ENCODE measurements at regions not wholly inside any gene's neighbourhood (a gene's known extent, or its start where the extent isn't known, plus 50 kb on each side); places are given as distances from the start of the nearest gene placed in this dataset.
A peak's percentile ranks its signal among the peaks of the same experiment; 100 is the strongest.

DNA sequence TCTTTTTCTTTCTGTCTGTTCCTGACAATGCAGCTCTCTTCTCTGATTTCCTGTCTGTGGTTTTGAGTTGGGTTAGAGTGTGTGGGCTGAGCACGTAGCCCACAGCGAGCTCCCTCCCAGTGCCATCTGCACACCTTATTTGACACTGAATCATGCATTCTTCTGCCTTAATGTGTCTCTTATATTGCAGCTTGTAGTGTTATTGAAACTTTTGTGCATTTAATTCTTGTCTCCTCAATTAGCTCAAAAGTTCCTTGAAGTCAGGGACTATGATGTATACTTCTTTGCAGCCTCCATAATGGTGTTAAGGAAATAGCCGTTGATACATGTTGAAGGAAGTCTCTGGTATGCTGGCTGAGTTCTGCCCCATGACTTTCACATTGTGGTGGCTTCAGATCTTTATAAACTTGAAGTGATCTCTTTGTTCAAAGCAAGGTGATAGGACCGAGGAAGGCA is 576.2 kb upstream of the CLINT1 start:
- peak in 1 of 5 donors; percentile 68 for DNase-seq

DNA sequence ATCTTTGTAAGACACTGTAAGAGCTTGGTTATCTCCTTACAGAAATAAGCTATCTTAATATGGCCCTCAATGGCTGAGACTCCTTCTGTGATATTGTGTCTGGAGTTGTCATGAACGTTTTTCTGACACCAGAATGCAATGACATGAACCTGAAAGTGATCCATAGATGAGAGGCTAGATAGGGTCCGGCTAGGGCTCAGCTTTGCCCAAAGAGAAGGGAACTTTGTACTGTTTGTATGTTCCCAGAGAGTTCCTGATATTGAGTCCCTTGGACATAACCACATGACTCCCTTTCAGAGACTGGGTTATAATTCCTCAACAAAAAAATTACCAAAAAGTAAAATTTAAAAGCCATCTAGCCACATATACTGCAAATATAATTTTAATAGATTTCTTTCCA is 575.8 kb upstream of the CLINT1 start:
- DNase-seq: no peak

DNA sequence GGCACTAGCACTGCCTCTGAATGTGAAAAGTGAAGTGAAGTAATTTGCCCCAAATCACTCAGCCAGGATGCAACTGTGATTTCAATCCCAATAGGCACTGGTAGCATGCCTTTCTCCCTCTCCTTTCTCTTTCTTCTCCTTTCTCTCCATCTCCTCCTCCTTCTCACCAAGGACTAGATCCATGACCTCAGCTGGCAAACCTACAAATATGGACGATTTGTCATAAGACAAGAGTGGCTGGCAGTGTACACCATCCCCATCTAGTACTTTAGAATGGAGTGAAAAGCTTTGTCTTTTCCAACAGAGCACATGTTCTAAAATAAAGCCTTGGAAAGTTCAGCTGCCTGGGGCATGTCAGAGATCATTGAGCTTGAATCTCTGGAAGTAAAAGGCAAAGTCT is 574.7 kb upstream of the CLINT1 start:
- DNase-seq: no peak

DNA sequence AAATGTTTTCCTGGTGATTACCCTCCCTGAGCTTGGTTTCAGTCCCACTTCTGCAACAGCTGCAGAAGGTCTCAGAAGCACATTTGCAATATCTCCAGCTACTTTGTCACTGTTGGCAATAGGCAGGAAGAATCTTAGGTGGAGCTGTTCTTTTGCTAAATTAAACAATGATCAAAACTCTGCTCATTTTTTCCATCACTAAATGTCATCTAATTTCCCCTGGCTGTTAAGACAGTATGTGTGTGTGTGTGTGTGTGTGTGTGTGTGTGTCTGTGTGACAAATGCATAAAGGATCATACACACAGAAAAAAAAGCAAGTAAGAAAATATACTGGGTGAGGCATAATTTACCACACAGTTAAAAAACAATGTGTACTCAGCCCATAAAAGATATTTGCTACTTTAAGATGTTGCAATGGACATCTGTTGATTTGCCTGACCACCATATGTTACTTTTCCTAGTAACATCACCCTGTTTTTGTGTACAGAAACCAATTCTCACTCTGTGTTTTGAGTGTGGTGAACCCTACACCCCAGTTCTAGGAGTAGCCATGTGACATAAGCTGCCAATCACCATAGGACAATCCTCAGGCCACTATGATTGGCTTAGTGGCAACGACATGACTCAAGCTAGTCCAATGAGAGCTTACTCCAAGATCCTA is 572.6 kb upstream of the CLINT1 start:
- no peak for DNase-seq

DNA sequence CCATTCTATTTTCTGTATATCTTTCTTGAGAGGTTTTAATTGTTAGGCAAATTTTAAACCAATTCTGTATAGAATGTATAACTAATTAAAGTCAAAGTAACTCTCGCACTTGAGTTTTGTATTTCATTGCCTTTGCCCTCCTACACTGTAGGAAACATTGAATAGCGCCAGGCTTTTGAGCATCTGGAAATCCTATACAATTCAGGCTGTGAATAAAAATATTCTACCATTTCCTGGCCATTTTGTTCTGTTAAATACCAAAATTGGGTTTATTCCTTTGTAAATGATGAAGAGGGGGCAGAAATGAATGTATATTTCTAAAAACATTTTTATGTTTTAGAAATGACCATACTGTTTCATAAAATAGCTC is 571.8 kb upstream of the CLINT1 start:
- DNase-seq: no peak

DNA sequence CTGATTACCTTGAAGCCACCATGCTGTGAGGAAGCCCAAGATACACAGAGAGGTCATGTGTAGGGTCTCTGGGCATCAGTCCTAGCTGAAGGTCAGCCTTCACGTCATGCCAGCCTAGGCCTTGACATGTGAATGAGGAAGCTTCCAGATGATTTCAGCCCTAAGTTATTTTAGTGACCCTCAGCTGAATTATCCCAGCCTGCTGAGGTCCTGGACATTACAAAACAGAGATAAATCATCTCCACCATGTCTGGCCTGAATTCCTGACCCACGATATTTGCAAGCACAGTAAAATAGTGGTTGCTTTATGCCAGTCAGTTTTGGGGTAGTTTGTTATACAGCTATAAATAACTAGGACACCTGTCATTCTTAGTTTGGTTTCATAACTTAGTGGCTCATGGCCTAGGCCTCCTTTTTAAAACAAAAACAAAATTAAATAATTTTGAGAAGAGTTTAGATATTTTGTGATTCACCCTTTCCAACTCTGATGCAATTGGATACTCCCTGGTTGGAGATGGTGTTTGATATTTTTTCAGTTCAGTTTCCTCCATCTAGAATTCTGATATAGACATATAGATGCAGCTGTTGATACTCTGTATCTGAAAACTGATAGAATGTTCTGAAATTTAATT is 571.3 kb upstream of the CLINT1 start:
- no peak for DNase-seq

DNA sequence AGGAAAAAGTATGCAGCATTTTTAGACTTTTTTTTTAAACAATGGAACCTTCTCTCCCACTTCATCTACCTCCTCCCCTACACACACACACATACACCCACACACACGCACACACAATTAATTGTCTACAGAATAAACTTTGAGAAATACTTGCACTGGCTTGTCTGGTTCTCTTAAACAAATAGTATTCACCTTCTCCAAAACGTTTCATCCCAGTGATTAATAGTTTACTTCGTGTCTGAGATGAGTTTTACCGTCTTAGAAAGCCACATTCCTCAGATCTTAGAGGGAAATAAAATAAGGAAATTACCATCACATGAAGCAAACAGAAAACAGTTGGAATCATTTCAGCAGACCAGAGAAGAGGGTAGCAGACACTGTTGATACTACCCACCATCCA is 570.6 kb upstream of the CLINT1 start:
- DNase-seq: no peak

DNA sequence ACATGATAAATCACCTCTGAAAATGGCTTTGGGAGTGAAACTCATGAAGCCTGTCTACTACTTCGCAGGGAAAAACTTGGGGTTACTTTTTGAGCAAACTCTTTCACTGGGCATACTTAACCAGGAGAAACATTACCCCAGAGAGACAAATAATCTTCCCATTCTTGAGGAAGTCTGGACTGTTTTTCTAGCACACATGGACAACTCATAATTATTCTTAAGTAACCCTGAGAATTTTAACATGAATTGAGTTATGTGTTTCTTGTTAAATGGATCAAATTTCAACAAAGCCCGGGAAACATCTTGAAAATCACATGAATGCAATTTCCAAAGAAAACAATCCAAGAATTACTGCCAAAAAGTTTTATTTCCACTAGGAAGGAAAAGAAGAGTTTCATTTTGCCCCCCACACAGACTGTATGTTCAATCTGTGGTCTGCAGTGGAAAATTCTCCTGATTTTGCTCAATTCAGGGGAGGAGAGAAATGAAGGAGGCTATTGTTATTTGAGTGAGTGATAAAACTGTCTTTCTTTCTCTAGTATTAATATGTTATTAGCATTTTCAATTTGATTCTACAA is 564.8 kb upstream of the CLINT1 start:
- no peak for DNase-seq

DNA sequence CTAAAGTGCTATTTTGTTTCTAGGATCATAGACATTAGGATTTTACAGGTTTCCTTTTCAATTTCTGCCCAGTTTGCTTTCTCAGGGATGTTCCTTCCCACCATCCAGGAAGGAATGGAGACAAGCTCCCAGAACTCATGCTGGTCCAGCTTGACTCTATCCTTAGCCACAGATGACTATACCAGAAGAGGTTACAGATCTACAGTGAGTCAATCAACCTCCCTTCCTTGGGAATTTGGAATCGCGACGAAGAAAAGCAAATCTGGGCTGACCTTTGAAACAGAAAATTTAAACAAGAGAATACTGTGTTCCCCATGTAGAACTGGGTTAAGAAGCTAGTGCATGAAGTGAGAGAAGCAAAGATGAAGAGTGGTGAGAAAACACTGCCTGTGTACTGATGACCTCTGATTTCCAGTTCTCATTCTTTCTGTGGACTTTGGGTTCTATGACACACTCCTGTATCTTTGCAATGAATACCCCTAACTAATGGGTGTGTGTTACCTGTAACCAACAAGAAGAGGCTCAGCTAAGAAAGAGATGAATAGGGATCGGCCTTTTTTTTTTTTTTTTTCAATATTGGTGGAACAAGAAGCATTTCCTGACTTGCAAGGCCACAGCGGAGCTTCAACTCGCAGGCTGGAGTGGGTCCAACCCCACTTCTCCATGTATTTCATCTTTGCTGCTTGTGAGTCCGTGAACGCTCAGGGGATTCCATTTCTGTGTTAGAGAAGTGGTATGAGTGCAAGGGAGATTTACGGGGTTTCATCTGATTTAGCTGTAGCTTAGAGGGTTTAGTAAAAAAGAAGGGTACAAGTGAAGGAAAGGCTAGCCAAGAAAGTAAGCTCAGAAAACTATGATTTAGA is 563.9 kb upstream of the CLINT1 start:
- no peak for DNase-seq

DNA sequence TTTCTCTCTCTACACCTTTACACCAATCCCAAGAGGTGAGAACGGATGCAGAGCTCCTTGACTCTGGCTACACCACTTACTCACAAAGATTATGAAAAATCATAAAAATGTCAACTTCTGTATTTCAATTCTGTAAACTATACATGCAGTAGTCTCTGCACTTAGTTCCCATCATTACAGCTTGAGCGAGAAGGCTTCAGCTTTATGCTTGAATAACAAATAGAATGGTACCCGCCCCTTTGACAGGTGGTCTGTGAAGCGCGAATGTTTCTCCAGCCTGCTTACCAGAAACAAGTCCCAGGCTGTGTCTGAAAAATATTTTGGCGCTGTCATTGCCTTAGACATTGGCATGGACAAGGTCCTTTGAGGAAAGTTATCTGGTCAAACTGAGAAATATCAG is 562.4 kb upstream of the CLINT1 start:
- no peak for DNase-seq

DNA sequence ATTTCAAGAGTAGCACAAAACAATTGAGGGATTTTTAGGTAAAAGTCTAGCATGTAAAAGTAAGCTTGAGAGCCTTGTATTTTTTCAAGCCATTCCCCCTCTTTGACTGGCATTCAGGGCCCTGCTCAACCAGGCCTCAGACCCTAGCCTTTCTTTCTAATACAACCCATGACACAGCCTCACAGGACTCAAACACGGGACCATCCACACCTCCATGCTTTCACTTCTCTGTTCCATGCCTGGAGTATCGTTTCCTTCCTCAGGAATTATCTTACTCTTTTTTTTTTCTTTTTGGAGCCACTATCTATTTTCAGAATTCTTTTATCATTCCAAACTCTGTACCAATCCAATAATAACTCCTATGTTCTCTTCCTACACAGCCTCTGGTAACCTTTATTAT is 560.2 kb upstream of the CLINT1 start:
- no peak for DNase-seq

DNA sequence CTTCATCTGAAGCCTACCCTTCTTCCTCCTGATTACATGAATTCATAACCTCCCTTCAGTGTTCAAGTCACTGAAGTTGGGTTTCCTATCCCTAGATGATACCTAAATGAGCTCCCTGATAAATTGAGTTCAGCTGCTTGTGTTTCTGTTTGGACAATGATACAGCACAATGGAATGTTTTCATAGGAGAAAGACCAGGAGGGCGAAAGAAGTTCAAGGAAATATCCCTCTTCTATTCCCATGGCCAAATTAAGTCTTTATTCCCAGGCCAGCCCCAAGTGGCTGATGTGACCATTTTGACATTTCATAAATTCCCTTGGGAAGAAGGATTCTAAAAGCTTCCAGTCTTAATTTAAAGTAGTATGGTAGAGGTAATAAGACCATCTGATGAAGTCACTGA is 555.8 kb upstream of the CLINT1 start:
- DNase-seq: no peak

DNA sequence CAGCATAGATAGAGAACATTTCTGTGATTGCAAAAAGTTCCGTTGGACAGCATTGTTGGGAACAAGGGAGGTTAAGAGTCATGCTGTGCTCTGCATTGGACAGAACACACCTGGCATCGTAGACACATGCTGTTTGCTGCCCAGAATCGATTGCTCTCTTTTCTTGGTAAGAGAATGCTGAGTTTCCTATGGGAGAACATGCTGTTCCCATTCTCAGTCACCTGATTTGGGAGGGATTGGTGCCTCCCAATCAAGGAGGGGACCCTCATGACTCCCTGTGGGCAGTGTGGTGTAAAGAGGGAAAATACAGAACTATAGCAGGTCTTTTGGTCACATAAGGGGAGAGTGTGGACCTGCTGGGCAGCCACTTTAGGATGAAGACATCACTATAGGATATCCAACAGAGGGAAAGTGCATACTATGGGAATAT is 555.4 kb upstream of the CLINT1 start:
- DNase-seq: no peak

DNA sequence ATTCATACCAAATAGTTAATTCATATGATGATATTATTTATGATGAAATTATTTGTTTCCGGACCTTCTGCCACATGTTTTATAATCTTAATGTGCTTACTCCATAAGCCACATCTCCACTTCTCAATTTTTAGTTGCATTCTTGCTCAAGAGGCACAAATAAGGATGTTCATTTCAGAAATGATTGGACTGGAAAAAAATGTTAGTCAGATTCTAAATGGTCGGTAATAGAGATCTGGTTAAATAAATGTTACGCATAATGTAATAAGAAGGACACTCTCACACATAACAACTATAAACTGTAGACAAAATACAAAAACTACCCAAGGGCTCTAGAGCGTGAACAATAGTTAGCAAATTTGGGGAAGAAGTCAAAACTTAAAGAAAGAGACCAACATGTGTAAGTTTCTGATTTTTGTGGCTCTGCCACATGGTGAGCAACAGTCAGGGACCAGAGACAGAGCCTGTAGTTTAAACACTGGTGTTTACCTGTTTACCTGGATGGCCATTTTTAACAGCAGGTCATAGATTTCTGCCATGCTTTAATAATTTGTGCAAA is 554.3 kb upstream of the CLINT1 start:
- no peak for DNase-seq

DNA sequence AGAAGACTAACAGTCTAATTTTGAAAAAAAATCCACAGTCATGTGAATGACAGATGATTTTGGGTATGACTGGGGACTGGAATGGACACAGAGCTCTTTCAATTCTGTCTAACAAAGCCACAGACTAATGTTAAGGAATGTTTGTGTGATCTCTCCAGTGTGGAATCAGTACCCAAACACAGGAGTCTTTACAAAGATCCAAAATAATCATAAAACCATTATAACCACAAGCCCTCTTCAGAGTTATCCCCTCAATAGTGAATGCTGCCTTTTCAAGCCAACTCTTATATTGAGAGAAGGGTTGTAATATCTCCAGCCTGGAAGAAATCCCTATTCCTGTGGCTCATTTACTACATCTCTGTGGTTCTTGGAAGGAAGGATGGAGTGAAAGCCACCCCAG is 552.0 kb upstream of the CLINT1 start:
- no peak for DNase-seq

DNA sequence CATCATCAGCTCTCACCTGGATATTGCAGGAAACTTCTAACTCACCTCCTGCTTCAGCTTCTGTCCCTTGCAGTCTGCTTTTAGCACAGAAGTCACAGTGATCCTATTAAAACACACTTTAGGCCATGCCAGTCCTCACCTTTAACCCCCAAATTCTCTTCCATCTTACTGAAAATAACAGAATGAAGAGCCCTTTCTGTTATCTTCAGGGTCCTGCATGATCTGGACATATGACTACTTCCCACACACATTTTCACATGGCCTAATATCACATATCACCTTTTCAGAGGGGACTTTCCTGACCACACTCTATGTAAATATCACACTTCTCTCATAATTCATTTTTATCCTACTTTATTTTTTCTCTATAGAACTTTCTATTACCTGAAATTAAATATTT is 550.6 kb upstream of the CLINT1 start:
- no peak for DNase-seq

DNA sequence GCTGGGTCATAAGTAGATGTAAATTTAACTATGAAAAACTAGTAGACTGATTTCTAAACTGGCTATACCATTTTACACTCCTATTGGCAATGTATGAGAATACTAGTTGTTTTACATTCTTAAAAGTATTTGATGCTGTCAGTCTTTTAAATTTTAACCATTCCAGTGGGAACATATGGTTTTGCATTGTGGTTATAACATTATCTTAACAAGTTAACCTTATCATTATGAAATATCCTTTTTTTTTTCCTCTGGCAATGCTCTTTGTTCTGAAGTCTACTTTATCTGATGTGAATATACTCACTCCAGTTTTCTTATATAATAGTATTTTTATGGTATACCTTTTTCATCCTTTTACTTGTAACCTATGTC is 548.9 kb upstream of the CLINT1 start:
- DNase-seq: no peak

DNA sequence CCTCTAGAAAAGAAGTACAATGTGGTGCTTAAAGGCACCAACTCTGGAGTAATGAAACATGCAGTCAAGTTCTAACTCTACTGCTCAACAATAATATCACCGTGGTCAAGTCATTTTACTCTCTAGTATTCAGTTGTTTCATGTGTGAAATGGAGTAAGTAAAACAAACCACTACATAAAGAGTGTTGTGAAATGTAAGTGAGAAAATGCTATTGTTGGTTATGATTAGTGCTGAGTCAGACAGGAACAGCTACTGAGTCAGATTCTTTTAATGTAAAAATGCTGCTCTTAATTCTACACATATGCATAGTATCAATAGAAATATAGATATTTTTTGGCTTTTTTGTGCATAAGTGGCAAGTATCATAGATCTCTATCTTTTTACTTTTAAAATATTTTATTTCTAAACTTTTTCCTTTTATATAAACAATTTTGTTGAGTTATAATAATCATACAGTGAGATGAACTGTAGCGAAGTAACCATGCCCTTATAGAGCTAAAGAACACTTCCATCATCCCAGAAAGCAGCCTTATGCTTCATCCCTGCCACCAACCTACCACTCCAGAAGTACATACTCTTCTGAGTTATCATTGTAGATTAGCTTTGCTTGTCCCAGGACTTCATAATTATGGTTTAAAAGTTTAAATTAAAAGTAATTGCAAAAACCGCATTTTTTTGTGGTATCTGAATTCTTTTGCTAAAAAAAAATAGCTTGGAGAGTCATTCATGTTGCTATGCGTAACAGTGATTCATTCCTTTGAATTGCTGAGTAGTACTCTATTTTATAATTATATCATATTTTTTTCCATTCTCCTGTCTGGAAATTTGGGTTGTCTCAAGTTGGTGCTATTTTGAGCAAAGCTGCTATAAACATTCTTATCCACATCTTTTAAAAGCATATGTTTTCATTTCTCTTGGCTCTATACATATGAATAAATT is 548.2 kb upstream of the CLINT1 start:
- DNase-seq: peak in 1 of 5 donors; percentile 10

DNA sequence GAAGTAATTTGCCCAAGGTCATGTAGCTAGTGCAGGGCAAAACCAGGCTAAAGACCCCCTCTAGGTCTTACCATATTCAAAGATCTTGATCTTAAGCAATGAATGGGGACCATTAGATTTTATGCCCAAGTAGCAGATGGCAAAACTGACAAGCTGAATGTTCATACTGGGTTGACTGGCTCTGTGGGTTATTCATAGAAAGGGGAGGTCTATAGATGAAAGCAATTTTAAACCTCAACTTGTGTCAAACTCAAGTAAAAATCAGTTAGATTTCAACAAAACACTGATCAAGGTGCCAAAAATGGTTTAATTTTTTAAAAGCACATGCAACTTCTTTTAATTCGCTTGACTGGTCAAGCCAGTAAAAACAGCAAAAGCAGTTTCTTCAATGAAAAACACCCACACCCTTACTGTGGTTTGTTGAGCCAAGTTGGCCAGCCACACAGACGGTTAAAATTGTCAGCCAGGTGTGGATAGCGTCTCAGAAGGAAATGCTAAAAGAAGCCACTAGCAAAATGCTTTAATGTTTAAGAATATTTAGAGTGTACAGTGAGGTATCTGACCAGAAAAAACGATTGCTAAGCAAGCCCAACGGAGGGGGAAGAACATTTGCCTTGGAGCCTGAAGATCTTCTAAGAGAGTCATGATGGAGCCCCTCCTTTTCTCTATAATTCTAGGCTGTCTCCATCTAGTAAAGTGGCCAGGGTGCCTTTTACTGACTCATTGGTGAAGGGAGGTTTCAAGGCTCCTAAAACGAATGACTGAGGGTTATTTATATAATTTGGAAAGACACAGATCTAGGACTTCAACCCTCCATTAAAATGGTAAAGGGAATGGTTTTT is 539.6 kb upstream of the CLINT1 start:
- no peak for DNase-seq

DNA sequence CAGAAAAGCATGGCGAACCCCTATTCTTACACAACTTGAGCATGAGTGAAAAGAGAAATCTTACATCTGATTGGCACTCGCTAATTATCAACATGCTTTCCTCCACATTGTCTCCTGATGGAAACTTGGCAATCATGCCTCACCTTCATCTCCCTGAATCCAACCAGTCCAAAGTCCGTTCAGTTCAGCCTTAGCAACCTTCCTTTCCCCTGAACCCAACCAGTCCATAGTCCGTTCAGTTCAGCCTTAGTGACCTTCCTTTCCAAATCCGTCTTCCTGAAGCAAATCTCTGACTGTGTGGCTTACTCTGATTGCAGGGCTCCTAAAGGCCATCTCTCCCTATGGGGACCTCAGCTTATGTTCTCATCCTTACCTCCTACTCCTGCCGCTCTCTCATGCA is 538.3 kb upstream of the CLINT1 start:
- no peak for DNase-seq

DNA sequence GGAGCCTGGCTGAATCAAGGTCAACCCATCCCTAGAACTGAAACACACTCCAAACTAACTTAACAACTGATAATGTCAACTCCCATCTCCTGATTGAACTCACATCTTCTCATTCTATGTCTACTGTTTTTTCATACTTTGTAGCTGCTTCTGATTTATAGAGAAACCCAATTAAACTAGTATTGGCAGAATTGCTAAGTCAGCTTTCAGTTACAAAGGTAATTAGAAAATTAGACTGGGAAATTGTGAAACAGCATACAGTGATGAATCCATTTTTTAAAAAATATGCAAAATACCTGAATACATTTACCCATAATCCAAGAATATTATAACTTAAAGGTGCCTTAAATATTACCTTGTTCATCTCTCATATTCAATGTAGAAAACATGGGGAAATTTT is 535.2 kb upstream of the CLINT1 start:
- DNase-seq: no peak

Data from T-helper 1 cell (primary cell).